ENCODE measurements at regions not wholly inside any gene's neighbourhood (a gene's known extent, or its start where the extent isn't known, plus 50 kb on each side); places are given as distances from the start of the nearest gene placed in this dataset.

GRCh38 chr20:56779452-56780143, 150.5 kb downstream of the TFAP2C start:
- TF ChIP-seq CTCF (IDR thresholded peaks at IDR 0.05): no peak
- TF ChIP-seq ZFX (IDR thresholded peaks at IDR 0.05; ENCODE audit: borderline replicate concordance): no peak

All from 22Rv1 (cell line).